GM21737 (cell line): ENCODE measurements at regions not wholly inside any gene's neighbourhood (a gene's known extent, or its start where the extent isn't known, plus 50 kb on each side); places are given as distances from the start of the nearest gene placed in this dataset.

ENCODE experiments used
- ATAC-seq: cut with Tn5 transposase; IDR thresholded peaks from one replicate; pipeline ENCODE4 v1.9.1; 2021; ENCODE audit warnings: mild to moderate bottlenecking, moderate library complexity; ENCODE audit not compliant: unreplicated experiment

DNA sequence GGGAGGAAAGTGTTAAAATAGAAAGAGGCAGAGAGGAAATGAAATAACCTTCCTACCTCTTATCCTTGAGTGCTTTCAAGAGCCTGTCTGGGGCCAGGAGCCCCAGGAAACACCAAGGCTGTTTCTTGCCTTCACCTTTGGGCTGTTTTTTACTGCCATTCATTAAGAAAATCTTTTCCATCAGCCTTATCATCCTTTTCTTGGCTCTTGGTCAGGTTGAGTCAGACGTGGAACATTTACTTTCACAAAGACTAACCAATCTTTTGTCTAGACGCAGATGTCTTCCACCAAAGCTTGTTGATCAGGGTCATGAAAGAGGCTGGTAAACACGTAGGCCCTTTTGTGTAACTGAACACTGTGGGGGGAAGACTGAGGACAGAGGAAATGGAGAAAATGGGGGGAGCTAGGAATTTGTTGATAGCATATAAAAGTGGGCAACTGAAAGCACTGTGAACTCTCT, 151.0 kb upstream of the THBS1 start:
- no peak for ATAC-seq

GRCh38 chr15:39430389-39430788, 150.5 kb upstream of the THBS1 start:
- no peak for ATAC-seq

GRCh38 chr15:39431376-39431775, 149.5 kb upstream of the THBS1 start:
- ATAC-seq: no peak

DNA sequence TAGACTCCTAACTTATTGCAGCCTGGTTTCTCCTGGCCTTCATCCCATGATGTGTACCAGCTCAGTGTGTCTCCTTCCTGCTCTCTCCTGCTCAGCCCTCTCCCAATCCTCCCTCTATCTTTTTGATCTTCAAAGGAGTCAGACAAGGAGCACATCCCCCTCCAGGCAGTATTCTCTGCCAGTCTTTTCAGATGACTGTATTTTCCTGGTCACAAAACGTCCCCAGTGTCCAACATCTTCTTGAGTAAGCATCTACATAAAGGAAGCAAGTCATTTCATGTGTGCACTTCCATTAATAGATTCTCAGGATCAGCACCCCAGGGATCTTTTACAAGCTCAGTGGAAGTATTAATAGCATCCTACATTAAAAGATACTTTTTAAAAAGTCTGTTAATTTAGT, 148.9 kb upstream of the THBS1 start:
- no peak for ATAC-seq

GRCh38 chr15:39432912-39433348, 147.9 kb upstream of the THBS1 start:
- ATAC-seq: no peak

- ATAC-seq: no peak
These were observed 147.5 kb upstream of the THBS1 start for GRCh38 chr15:39433376-39433775.

- no peak for ATAC-seq
These were observed 146.7 kb upstream of the THBS1 start for GRCh38 chr15:39434163-39434562.

DNA sequence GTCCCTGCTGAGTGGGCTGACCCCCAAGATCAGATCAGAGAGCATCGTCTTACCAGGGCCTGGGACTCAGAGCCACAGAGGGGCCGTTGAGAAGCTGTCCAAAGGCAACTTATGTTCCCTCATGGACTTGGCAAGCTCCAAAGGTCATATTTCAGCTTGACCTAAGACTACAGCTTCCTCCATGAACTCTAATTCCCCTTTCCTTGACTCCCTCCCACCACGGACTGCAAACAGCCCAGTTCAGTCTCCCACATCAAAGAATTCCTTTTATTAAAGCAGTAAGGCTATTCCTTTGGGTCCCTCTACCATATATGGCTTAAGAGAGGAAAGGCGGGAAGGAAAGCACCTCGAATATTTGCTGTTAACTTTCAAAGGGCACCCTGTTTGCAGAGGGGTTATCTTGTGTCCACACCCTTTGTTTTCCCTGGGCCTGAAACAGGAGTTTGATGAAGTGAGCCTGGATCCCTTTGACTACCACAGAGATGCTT, 146.1 kb upstream of the THBS1 start:
- no peak for ATAC-seq

DNA sequence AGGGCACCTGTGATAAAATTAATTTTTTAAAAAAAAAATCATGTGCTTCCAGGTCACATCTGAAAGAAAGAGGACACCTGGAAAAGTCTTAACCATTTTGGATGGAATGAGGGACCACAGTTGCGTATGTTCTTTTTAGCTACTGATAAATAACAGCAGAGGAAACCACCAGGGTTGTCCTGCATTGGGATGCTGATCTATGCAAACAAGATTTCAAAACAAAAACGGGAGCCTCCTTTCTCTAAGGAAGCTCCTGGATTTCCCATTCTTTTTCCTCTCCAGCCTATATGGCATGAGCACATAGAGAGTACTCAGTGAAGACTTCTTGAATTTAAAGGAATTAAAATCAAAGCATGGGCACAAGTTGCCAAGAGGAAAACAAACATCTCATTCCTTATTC, 145.6 kb upstream of the THBS1 start:
- no peak for ATAC-seq

DNA sequence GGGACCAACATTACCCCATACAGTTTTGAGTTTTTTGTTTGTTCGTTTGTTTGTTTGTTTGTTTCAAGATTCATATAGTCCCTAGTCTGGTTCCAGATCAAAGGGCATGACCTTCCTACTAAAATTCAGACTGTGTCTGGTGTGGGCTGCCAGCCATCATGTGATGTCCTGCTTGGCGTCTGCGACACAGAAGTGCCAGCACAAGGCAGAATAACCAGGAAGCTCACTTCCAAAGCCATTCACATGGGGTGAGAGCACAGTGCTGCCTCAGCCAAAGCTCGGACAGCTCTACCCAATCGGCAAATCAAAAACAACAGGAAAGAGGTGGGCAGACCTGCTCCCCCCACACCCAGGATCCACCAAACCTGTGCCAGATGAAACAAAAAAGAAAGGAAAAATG, 142.6 kb upstream of the THBS1 start:
- no peak for ATAC-seq

DNA sequence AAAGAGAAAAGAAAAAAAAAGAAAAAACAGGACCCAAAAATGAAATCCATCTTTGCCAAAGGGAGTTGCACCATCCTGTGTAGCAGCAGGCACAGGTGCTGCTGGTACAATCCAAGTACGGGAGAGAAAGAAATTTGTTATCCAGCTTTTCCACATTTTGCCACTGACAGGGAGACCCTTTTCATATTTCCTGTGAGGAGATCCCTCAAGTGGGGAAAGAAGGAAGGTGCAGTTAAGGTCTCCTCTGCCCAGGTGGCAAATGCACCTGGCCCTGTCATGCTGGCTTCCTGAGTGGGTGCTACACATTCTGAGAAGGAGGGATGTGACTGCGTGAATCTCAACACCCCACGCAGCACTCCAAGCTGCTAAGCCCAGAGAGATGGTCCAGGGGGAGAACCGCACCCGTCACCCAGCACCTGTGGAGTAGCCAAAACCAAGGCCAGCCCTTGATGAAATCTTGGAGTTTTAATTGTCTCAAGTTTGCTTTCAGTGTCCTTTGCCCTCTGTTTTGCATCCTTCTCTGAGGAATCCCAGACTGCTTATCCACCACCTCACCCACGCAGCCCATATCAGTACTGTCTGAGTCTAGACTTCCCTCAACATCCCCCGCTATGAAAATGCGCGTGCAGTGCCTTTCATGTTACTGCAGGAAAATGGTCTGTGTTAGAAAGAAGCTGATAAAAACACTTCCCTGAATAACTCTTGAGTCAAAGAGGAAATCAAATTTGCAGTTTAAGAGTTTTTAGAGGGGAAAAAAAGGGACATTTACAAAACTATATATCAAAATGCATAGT, 141.9 kb upstream of the THBS1 start:
- no peak for ATAC-seq

- ATAC-seq: no peak
These were observed 138.0 kb upstream of the THBS1 start for GRCh38 chr15:39442898-39443297.

GRCh38 chr15:39443659-39444219, 137.1 kb upstream of the THBS1 start:
- no peak for ATAC-seq

- ATAC-seq: no peak
These were observed 136.0 kb upstream of the THBS1 start for GRCh38 chr15:39444735-39445470.

DNA sequence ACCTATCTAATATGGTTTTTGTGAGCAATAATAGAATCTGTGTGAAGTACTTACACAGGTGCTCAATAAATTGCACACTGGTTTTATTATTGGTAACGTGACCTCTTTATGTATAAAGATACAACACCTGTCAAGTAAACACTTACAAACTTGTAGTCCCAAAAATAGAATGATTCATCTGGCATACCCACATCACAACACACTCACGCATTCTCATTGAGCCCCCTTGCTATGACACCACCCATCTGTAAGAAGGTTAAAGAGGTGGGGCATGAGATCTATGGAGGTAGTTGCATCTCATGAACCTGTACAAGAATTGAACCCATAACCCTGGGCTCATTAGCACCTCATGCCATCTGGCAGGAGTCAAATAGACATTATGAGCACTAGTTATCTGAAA, 134.9 kb upstream of the THBS1 start:
- no peak for ATAC-seq

GRCh38 chr15:39447346-39447745, 133.5 kb upstream of the THBS1 start:
- no peak for ATAC-seq

DNA sequence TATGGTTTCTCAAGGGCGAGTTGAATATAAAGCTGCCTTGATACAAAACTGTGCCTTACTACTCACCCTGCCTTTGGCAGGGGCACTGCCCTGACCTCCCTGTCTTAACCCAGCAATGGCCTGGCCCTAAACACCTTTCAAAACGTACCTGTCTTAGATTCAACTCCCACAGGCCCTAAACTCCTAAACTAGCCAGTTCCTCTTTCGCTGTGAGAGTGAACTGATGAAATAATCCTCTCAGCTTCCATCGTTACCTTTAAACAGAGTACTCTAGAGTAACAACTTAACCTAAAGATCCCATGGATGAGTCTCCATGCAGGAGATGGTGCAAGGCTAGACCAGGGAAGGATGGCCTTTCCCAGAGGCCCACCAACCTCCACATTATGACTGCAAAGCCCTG, 133.0 kb upstream of the THBS1 start:
- ATAC-seq: no peak

GRCh38 chr15:39448409-39448808, 132.5 kb upstream of the THBS1 start:
- no peak for ATAC-seq

DNA sequence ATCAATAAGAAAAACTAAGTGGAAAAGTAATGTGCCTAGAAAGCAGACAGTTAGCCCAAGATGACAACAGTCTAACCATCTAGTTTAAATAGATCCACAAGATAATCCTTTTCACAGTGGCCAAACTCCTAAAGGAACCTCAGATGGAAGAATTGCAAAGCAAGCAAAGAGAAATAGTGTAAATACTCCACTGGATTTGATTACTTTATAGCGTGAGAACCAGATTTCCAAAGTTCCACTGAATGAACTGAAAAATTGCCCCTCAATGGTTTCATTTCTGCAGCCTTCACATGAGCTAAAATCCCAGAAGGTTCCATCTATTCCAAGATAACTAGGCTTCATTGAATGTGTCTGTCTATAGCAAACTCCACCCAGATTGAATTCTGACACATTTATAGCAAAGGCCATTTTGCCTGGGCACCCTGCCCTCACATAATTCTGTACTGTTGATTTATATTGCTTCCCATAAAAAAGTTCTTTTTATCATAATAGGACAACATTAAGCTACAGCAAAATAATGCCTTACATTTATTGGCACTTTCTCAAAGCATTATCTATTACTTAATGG, 129.7 kb upstream of the THBS1 start:
- ATAC-seq: no peak

DNA sequence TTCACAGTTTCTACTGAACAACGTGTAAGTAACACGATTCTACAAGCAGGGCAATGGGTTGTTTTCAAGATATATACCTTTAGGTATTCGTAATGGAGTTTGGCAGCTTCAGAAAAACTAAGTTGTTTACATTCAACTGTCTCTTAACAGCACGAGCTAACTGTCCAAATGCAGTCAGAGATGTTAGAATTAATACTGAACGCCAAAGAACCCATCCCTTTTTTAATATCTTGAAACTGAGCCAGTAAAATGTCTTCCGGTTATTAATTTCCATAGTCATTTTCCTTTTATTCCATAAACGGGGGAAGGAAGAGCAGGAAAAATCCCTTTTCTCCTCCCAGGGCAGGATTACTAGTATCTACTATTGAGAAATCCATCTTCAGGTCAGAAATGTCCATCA, 129.0 kb upstream of the THBS1 start:
- ATAC-seq: no peak

DNA sequence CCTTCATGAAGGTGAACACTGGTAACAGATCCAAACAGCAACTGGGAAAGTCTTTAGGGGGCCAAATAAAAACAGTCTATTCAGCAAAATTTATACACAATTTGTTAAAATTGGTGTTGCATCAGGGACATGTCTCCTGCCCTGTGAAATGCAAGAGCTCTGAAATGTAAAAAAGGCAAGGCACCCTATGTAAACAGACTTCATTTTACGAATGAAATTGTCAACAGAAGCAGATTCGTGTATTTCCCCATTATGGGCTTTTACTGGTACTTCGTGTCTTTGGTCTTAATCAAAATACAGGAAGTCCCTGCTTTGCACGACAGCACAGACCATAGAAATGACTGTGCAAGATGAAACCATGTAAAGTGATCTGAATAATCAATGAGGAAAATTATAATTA, 127.3 kb upstream of the THBS1 start:
- peak; percentile 83 for ATAC-seq
